ENCODE measurements at regions not wholly inside any gene's neighbourhood (a gene's known extent, or its start where the extent isn't known, plus 50 kb on each side); places are given as distances from the start of the nearest gene placed in this dataset.

GRCh38 chr2:120938045-120938771 is 202.5 kb downstream of the GLI2 start:
- DNase-seq: peak; percentile 41

DNA sequence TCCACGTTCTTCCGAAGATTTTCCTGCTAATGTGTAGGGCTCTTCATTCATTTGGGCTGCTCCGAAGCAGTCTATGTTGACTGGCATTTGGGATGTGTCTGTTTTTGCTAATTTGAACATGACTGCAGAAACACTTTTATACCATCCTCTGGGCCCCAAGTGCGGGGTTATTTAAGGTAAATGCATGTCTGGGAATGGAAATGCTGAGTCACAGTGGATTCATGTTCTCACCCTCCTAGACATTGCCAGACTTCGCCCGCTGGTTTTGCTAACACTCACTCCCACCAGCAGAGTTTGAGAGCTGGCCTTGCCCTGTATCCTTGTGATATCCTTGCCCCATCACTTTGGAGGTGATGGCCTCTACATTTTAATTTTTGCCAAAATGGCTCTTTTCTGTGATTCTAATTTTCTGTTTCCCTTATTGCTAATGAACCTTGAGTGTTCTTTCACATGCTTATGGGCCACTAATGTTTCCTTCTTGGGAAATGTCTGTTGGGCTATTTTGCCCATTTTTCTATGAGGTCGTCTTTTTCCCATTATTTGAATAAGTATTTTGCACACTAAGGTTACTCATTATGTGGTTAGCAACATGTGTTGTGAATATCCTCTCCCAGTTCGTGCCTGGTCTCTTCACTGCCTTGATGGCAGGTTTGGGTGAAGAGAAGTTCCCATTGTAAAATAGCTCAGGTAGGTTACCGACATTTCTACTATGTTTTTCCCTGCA is 204.1 kb downstream of the GLI2 start:
- peak; percentile 96 for DNase-seq

DNA sequence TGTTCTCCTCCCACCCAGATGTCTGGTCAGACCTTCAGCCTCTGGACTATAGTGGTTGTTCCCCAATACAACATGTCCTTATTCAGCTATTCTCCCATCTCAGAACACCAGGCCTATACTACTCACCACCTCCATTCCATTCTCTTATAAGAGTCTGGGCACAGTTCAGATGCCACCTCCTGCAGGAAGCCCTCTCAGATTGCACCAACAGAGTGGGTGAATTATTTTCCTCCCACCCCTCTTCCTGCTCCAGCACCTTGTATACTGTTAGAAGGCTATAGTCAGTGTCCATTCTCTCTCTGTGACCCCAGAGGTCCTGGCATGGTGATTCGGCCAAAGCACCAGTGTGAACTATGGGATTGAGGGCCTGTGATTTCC is 204.6 kb downstream of the GLI2 start:
- no peak for DNase-seq

GRCh38 chr2:120940726-120941256 is 205.1 kb downstream of the GLI2 start:
- no peak for DNase-seq

DNA sequence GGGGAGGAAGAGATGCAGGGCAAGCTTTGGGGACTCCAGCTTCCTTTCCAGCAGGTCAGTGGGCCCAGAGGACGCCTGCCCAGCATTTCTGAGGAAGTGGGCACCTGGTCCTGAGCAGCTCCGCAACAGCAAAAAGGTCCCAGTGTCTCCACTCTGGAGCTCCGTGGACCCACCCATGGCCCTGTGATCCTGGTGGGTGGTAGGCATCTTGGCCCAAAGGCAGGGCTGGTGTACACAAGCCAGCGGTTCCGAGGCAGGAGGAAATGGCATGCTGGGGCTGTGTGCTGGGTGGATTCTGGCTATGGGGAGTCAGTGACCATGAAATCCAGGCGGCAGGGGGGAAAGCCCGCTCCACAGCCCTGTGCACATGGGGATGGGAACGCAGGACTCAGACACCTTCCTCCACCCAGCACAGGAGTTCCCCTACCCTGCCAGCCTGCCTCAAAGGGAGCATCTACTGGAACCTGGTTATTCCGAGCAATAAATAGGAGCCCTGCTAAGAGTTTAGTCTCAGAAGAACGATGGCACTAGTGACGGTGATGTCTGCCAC is 206.0 kb downstream of the GLI2 start:
- DNase-seq: no peak

DNA sequence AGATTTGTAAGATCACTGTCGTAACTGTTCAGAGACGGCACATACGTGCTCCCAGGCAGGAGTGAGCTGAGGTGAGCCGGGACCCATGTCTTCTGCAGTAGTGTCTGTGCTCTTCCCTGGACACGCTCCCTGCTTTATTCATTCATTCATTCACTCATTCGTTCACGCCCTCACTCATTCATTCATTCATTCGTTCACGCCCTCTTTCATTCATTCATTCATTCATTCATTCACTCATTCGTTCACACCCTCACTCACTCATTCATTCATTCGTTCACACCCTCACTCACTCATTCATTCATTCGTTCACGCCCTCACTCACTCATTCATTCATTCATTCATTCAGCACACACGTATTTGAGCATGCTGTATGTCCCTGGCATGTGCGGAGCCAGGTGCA is 207.0 kb downstream of the GLI2 start:
- no peak for DNase-seq

DNA sequence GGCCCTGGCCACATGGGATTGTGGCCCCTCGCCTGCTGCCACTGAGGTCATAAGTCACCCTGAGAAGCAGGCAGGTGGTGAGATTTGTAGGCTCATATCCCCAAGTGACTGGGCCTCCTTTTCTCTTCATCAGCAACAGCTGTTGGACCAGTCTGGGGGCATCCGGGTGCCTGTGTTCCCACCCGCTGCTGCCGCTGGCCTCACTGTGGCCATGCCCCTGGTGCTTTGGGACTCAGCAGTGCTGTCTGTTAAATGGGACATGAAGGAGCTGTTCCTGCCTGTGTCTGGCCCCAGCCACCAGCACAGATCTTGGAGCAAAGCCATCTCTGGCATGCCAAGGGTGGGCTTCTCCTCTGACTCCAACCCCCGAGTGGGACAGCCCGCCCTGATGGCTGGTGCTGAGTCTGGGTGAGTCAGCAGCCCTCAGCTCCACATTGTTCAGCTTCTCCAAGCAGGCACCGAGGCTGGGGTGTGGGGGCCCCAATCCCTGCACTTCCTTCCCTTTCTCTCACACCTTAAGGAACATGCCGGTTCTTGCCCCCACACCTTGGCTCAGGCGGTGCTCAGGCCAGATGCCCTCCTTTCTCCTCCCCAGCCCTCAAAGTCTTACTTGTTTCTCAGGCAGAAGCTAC is 207.9 kb downstream of the GLI2 start:
- no peak for DNase-seq

DNA sequence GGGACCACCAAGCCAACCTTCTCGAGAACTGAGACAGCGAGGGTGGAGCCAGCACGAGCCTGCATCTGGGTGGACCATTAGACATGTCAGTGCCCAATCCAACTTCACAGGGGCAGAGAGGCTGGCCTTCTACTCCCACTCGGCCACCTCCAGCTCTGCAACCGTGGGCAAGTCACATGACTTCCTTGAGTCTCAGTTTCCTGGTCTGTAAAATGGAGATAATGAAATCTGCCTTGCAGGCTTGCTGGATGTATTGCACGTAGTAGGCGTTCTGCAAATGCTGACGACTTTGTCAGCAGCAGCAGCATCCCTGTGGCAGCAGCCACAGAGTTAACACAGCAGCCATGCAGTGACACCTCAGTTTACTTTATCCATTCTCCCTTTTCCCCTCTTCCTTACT is 208.9 kb downstream of the GLI2 start:
- DNase-seq: no peak

- no peak for DNase-seq
Measured at GRCh38 chr2:120945091-120945490, 209.4 kb downstream of the GLI2 start.

DNA sequence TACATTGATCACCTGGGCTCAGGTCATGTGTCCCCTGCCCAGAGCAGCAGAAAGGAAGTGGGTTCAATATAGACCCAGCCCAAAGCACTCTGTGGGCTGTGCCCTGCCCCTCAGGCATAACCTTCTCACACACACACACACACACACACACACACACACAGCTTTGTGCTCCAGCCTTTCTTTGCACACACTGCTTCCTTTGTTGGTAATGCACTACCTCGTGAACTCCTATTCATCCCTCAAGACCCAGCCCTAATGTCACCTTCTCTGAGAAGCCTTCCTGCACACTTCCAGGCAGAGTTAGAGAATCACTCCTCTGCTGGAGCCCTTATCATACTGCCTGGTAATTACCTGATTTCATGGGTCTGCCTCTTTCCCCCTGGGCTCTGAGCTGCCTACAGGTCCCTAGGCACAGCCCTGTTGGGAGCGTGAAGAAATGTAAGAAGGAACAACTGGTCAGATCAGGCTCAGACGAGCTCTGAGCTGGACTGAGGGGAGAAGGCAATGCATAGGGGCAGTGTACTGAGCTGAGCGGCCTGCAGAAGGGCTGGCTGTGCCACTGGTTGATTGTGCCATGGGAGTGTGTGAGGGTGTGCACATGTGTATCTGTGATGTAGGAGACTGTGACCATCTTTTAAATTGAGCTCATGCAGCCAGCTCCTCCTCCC is 210.3 kb downstream of the GLI2 start:
- DNase-seq: no peak

GRCh38 chr2:120947327-120947726 is 211.7 kb downstream of the GLI2 start:
- no peak for DNase-seq

DNA sequence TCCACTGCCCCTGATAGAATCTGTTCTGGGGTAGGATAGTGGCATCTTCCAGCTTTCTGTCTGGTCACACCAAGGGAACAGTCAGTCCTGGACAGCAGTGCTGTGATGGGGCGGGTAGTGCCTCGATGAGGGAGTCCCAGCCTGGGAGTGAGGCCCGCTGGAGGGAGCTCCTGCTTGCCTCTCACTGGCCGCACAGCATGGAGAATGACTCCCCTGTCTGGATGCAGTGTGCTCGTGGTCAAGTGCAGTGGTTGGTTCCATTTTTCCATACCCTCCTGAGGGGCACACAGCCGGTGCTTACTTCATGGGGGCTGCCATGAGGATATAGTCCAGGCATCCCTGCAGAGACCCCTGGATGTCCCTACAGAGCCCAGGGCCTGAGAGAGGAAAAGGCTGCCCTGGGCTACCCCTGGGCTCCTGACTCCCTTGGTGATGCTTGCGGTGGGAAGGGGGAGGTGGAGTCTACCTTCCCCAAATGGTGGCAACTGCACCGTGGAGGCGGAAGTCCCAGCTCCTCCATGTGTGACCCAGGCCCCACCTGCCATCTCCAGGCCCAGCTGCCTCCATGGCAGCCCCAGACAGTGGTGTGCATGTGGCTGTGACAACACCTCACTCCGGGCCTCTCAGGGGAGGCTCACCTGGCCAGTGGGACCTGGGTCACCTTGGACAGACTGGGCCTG is 212.5 kb downstream of the GLI2 start:
- DNase-seq: no peak

GRCh38 chr2:120948662-120949011 is 213.0 kb downstream of the GLI2 start:
- DNase-seq: no peak

GRCh38 chr2:120949027-120949956 is 213.6 kb downstream of the GLI2 start:
- no peak for DNase-seq

GRCh38 chr2:120949957-120950590 is 214.4 kb downstream of the GLI2 start:
- DNase-seq: no peak

DNA sequence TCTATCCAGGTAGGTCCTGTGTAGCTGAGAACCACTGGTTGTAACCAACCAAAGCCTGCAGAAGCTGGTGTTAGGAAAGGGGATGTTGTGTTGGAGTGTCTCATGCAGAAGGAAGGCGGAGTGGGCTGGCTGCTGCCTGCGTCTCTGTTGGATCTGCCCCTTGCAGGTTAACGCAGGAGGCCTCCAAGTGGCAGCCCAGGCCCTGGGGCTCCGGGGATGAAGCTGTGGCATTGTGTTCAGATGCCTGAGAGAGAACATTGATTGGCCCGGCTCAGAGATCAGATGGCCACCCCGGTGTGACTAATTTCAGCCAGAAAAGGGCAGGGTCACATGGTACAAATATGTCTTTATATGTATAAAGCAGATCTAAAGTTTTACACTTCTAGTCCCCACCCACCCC is 216.0 kb downstream of the GLI2 start:
- DNase-seq: no peak

DNA sequence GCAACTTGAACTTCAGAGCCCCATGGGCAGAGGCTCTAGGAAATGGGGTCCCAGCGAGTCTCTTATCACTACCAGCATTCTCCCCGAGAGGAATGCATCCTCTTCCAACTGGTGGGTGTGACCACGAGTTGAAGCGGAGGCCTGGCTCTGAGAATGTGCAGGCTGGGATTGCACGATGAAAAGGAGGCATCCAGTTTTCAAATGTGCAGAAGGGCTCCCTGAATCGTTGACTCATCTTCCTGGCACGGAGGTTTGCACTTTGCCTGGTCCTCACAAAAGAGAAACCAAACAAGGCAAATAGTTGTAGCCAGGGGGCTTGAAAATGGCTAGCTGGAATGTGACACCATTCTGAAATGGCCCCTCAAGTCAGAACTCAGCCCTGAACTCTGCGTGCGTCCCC is 216.7 kb downstream of the GLI2 start:
- DNase-seq: peak; percentile 89

GRCh38 chr2:120953066-120953756 is 217.5 kb downstream of the GLI2 start:
- DNase-seq: no peak

DNA sequence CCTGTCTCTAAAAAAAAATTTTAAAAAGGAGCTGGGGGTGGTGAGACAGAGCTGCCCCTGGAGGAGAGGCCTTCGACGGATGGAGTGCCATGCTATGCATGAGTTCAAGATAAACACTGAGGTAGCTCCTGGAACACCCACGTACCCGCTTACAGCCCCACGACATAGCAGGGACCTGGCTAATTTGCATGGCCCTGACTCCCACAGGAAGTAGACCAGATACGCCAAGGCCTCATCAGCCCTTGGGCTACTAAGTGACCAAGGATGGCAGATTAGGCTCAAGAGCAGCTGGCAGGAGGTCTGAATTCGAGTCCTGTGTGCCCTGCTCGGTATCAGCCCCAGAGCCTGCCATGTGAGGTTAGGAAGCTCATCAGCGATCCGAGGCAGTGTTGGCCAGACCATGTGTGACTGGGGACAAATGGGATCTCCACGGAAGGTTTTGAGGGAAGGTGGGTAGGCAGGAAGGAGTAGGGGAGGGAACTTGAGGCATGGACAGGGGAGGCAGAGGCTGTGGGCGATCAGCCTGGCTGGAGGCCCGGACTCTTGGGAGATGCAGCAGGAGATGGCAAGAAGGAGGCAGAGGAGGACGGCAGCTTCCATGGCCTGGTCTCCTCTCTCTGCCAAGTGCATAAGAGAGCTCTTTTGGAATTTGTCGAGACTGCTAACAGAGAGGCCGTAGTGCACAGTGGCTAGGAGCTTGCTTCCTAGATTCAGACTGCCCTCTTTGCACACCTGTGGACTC is 218.3 kb downstream of the GLI2 start:
- no peak for DNase-seq
